ENCODE measurements at regions not wholly inside any gene's neighbourhood (a gene's known extent, or its start where the extent isn't known, plus 50 kb on each side); places are given as distances from the start of the nearest gene placed in this dataset.
"Not testable (repeated sequence)": the region's sequence is repeated elsewhere in the genome, so short reads cannot be mapped to it uniquely, and the experiment has no call there.

- no peak for ATAC-seq
- H3K27me3 Mint-ChIP-seq (ENCODE audit: low read depth) = no peaks in the 10 kb centered on the region
Measured at GRCh38 chr4:81740487-81740886, 268.8 kb upstream of the RASGEF1B start.

GRCh38 chr4:81738891-81739290, 267.2 kb upstream of the RASGEF1B start:
- no peaks in the 10 kb centered on the region for H3K9me3 Mint-ChIP-seq
- ATAC-seq = peak in 1 of 2 donors; percentile 48
- no peaks in the 10 kb centered on the region for H3K36me3 Mint-ChIP-seq (ENCODE audit: insufficient read depth)
- DNase-seq = no peak
- no peak overlapping the region for H3K4me3 Mint-ChIP-seq
- H3K27me3 Mint-ChIP-seq (ENCODE audit: low read depth) = no peaks in the 10 kb centered on the region
- H3K4me1 Mint-ChIP-seq (ENCODE audit: low read depth) = no peaks in the 10 kb centered on the region

More at GRCh38 chr4:81740487-81740886, 268.8 kb upstream of the RASGEF1B start:
- no peaks in the 10 kb centered on the region for H3K9me3 Mint-ChIP-seq
- no peaks in the 10 kb centered on the region for H3K4me1 Mint-ChIP-seq (ENCODE audit: low read depth)
- DNase-seq = no peak
- no peaks in the 10 kb centered on the region for H3K36me3 Mint-ChIP-seq (ENCODE audit: insufficient read depth)
- no peak overlapping the region for H3K4me3 Mint-ChIP-seq

- H3K4me1 Mint-ChIP-seq (ENCODE audit: low read depth) = no peaks in the 10 kb centered on the region
- no peak overlapping the region for H3K4me3 Mint-ChIP-seq
- H3K9me3 Mint-ChIP-seq = no peaks in the 10 kb centered on the region
- no peak for ATAC-seq
- no peaks in the 10 kb centered on the region for H3K36me3 Mint-ChIP-seq (ENCODE audit: insufficient read depth)
- H3K27me3 Mint-ChIP-seq (ENCODE audit: low read depth) = no peaks in the 10 kb centered on the region
- DNase-seq = no peak
Measured at GRCh38 chr4:81737865-81738559, 266.3 kb upstream of the RASGEF1B start.

- Mint-ChIP-seq H3K27me3 (ENCODE audit: low read depth) (no peaks in the 10 kb centered on the region), H3K36me3 (ENCODE audit: insufficient read depth) (no peaks in the 10 kb centered on the region), H3K4me3 (no peak overlapping the region), H3K4me1 (ENCODE audit: low read depth) (no peaks in the 10 kb centered on the region), H3K9me3 (no peaks in the 10 kb centered on the region)
- no peak for DNase-seq
- no peak for ATAC-seq
Measured at GRCh38 chr4:81736324-81736723, 264.6 kb upstream of the RASGEF1B start.

- ATAC-seq = no peak
- DNase-seq = no peak
- Mint-ChIP-seq H3K9me3 (no peaks in the 10 kb centered on the region), H3K27me3 (ENCODE audit: low read depth) (peaks cover 2% of the 10 kb centered on the region), H3K4me3 (no peak overlapping the region), H3K4me1 (ENCODE audit: low read depth) (no peaks in the 10 kb centered on the region), H3K36me3 (ENCODE audit: insufficient read depth) (no peaks in the 10 kb centered on the region)
Measured at GRCh38 chr4:81732980-81733379, 261.3 kb upstream of the RASGEF1B start.

GRCh38 chr4:81724925-81725329, 253.2 kb upstream of the RASGEF1B start:
- H3K27me3 Mint-ChIP-seq (ENCODE audit: low read depth) = peaks cover 5% of the 10 kb centered on the region
- no peak overlapping the region for H3K4me3 Mint-ChIP-seq

GRCh38 chr4:81723927-81724587, 252.3 kb upstream of the RASGEF1B start:
- ATAC-seq = no peak
- peak; percentile 19 for DNase-seq
- Mint-ChIP-seq H3K27me3 (ENCODE audit: low read depth) (peaks cover 5% of the 10 kb centered on the region), H3K36me3 (ENCODE audit: insufficient read depth) (no peaks in the 10 kb centered on the region), H3K4me1 (ENCODE audit: low read depth) (peaks cover 17% of the 10 kb centered on the region), H3K4me3 (no peak overlapping the region), H3K9me3 (no peaks in the 10 kb centered on the region)

More at GRCh38 chr4:81724925-81725329, 253.2 kb upstream of the RASGEF1B start:
- Mint-ChIP-seq H3K9me3 (no peaks in the 10 kb centered on the region), H3K4me1 (ENCODE audit: low read depth) (peaks cover 17% of the 10 kb centered on the region), H3K36me3 (ENCODE audit: insufficient read depth) (no peaks in the 10 kb centered on the region)
- DNase-seq = peak; percentile 43
- ATAC-seq = peak; percentile 97 to 99

GRCh38 chr4:81723019-81723884, 251.5 kb upstream of the RASGEF1B start:
- Mint-ChIP-seq H3K4me3 (no peak overlapping the region), H3K9me3 (no peaks in the 10 kb centered on the region), H3K4me1 (ENCODE audit: low read depth) (peaks cover 17% of the 10 kb centered on the region), H3K27me3 (ENCODE audit: low read depth) (peaks cover 4% of the 10 kb centered on the region), H3K36me3 (ENCODE audit: insufficient read depth) (no peaks in the 10 kb centered on the region)
- no peak for ATAC-seq
- no peak for DNase-seq

- no peak overlapping the region for H3K4me3 Mint-ChIP-seq
- no peak for ATAC-seq
- DNase-seq = no peak
- H3K36me3 Mint-ChIP-seq (ENCODE audit: insufficient read depth) = no peaks in the 10 kb centered on the region
- H3K9me3 Mint-ChIP-seq = no peaks in the 10 kb centered on the region
- peaks cover under 1% of the 10 kb centered on the region for H3K27me3 Mint-ChIP-seq (ENCODE audit: low read depth)
- peaks cover 17% of the 10 kb centered on the region for H3K4me1 Mint-ChIP-seq (ENCODE audit: low read depth)
Measured at GRCh38 chr4:81722290-81722851, 250.7 kb upstream of the RASGEF1B start.

- H3K4me3 Mint-ChIP-seq = no peak overlapping the region
- H3K4me1 Mint-ChIP-seq (ENCODE audit: low read depth) = peaks cover 3% of the 10 kb centered on the region
- ATAC-seq (no peak), DNase-seq (no peak)
- H3K36me3 Mint-ChIP-seq (ENCODE audit: insufficient read depth) = no peaks in the 10 kb centered on the region
- H3K27me3 Mint-ChIP-seq (ENCODE audit: low read depth) = peaks cover 9% of the 10 kb centered on the region
- H3K9me3 Mint-ChIP-seq = no peaks in the 10 kb centered on the region
Measured at GRCh38 chr4:81715757-81716156, 244.1 kb upstream of the RASGEF1B start.

GRCh38 chr4:81715357-81715756, 243.7 kb upstream of the RASGEF1B start:
- H3K4me1 Mint-ChIP-seq (ENCODE audit: low read depth); H3K4me3 Mint-ChIP-seq; H3K36me3 Mint-ChIP-seq (ENCODE audit: insufficient read depth); DNase-seq; H3K9me3 Mint-ChIP-seq; H3K27me3 Mint-ChIP-seq (ENCODE audit: low read depth); ATAC-seq: not testable (repeated sequence)

- Mint-ChIP-seq H3K27me3 (ENCODE audit: low read depth) (peaks cover 9% of the 10 kb centered on the region), H3K9me3 (no peaks in the 10 kb centered on the region), H3K4me1 (ENCODE audit: low read depth) (peaks cover 3% of the 10 kb centered on the region), H3K4me3 (no peak overlapping the region), H3K36me3 (ENCODE audit: insufficient read depth) (no peaks in the 10 kb centered on the region)
- ATAC-seq (no peak), DNase-seq (no peak)
Measured at GRCh38 chr4:81714291-81714690, 242.6 kb upstream of the RASGEF1B start.

- Mint-ChIP-seq H3K4me3 (no peak overlapping the region), H3K27me3 (ENCODE audit: low read depth) (peaks cover 9% of the 10 kb centered on the region), H3K36me3 (ENCODE audit: insufficient read depth) (no peaks in the 10 kb centered on the region), H3K9me3 (no peaks in the 10 kb centered on the region), H3K4me1 (ENCODE audit: low read depth) (peaks cover 3% of the 10 kb centered on the region)
- ATAC-seq (no peak), DNase-seq (no peak)
Measured at GRCh38 chr4:81712714-81713113, 241.0 kb upstream of the RASGEF1B start.

GRCh38 chr4:81704461-81704860, 232.8 kb upstream of the RASGEF1B start:
- Mint-ChIP-seq H3K4me3 (no peak overlapping the region), H3K9me3 (no peaks in the 10 kb centered on the region), H3K36me3 (ENCODE audit: insufficient read depth) (no peaks in the 10 kb centered on the region), H3K4me1 (ENCODE audit: low read depth) (no peaks in the 10 kb centered on the region), H3K27me3 (ENCODE audit: low read depth) (peaks cover 2% of the 10 kb centered on the region)
- ATAC-seq (no peak), DNase-seq (no peak)
